ENCODE measurements at regions not wholly inside any gene's neighbourhood (a gene's known extent, or its start where the extent isn't known, plus 50 kb on each side); places are given as distances from the start of the nearest gene placed in this dataset.

DNA sequence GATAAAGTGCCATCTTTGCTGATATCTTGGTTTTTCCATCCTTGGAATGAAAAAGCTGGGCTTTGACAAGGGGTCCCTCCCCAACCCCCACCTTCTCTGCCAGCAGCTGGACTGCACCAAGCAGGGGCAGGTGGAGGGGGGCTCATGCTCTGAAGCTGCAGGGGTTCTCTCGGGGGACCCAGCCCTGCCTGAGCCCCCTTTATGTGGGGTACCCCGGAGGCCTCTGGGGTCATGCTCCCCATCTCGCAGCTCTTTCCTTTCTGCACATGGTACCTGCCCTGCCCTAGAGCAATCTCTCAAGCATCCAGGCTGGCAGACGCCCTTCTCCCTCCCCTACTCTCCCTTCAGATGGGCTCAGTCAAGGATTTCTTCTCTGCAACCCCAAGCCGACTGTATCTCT, 146.7 kb upstream of the PTPN1 start:
- in situ Hi-C loops (cut with HindIII; ENCODE audit: low pct_ligation_motif_present, low sequenced_read_pairs), result no loop called here
- H3K27ac ChIP-seq, result no peak overlapping the region
- no peaks in the 10 kb centered on the region for H3K36me3 ChIP-seq (replicated peaks)
- H3K27me3 ChIP-seq (replicated peaks), result no peaks in the 10 kb centered on the region
- TF ChIP-seq, protein P1, sequence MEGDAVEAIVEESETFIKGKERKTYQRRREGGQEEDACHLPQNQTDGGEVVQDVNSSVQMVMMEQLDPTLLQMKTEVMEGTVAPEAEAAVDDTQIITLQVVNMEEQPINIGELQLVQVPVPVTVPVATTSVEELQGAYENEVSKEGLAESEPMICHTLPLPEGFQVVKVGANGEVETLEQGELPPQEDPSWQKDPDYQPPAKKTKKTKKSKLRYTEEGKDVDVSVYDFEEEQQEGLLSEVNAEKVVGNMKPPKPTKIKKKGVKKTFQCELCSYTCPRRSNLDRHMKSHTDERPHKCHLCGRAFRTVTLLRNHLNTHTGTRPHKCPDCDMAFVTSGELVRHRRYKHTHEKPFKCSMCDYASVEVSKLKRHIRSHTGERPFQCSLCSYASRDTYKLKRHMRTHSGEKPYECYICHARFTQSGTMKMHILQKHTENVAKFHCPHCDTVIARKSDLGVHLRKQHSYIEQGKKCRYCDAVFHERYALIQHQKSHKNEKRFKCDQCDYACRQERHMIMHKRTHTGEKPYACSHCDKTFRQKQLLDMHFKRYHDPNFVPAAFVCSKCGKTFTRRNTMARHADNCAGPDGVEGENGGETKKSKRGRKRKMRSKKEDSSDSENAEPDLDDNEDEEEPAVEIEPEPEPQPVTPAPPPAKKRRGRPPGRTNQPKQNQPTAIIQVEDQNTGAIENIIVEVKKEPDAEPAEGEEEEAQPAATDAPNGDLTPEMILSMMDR (IDR thresholded peaks at IDR 0.05; ENCODE audit: low read depth, low read length, missing control alignments), result no peak
- no peak overlapping the region for H3K4me3 ChIP-seq (ENCODE audit: low read depth, low read length)
- no peak for DNase-seq

DNA sequence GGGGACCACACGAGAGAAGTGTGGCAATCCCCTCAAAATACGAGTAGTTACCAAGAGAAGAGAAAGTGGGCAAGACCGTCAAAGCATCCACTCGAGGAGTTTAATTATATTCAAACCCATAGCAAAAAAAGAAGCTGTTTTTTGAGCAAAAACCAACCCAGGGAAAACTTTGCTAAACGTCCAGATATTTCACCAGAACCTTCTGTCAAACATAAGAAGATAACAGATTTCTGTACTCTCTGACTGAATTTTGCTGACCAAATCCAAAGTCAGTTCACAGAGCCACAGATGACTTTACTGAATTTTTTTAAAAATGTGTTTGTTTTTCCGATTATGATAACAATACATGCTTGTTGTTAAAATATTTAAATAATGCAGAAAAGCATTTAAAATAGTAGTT, 145.6 kb upstream of the PTPN1 start:
- TF ChIP-seq, protein P1 (IDR thresholded peaks at IDR 0.05; ENCODE audit: low read depth, low read length, missing control alignments), result no peak
- Histone ChIP-seq H3K27ac (no peak overlapping the region), H3K36me3 (replicated peaks) (no peaks in the 10 kb centered on the region), H3K4me3 (ENCODE audit: low read depth, low read length) (no peak overlapping the region), H3K27me3 (replicated peaks) (no peaks in the 10 kb centered on the region)
- in situ Hi-C loops (cut with HindIII; ENCODE audit: low pct_ligation_motif_present, low sequenced_read_pairs), result no loop called here
- DNase-seq, result no peak

DNA sequence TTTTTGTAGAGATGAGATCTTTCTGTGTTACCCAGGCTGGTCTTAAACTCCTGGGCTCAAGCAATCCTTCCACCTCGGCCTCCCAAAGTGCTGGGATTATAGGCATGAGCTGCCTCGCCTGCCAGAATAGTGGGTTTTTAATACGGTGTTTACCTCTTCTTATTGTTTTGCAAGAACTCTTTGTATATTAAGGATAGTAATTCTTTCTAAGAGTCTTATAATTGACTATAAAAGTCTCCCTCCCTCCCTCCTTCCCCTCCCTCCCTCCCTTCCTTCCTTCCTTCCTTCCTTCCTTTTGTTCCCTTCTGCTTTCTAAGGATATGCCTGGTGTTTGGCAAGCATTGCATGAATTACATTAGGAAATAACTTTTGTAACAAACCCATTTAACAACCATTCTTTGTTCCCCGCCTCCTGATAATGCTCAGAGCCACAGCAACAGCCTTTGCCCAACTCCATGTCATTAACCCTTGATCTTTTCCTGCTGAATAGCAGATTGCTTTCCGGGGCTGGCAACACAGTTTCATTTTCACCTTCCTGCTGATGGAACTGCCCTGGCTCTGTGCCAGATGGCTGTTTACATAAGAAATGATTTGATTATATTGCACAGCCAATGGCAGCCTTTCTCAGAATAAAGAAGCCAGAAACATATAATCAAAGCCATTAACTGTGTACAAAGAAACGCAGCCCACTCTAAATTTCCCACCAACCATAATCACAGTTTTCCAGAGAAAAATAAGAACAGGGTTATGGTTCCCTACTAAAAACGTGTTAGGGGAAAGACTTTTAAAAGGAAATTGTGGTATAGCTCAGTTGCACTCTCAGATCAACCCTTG, 143.7 kb upstream of the PTPN1 start:
- Histone ChIP-seq H3K27ac (no peak overlapping the region), H3K36me3 (replicated peaks) (no peaks in the 10 kb centered on the region), H3K27me3 (replicated peaks) (no peaks in the 10 kb centered on the region), H3K4me3 (ENCODE audit: low read depth, low read length) (no peak overlapping the region)
- TF ChIP-seq, protein P1 (IDR thresholded peaks at IDR 0.05; ENCODE audit: low read depth, low read length, missing control alignments), result no peak
- DNase-seq, result peak; percentile 40
- in situ Hi-C loops (cut with HindIII; ENCODE audit: low pct_ligation_motif_present, low sequenced_read_pairs), result no loop called here

DNA sequence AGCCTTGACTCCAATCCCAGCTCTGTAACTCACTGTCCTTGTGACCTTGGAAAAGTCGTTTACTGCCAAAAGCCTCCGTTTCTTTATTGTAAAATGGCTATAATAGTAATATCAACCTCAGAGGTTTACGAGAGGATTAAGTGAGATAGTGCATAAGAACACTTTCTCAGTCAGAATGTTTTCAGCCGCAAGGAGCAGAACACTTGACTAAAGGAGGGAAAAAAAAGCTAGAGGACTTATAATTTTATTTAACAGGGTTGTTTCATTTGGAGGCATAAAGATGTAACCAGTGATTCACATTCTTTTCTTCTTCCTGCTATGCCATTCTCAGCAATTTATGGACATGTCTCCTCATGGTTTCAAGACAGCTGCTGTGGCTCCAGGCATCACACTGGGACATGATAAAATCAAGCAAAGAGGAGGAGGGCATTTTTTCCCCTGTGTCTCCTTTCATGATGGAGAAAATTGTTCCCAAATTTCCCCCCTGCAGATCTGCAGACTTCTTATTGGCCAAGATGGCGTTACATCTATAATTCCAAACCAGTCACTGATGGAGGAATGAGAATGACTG, 143.0 kb upstream of the PTPN1 start:
- in situ Hi-C loops (cut with HindIII; ENCODE audit: low pct_ligation_motif_present, low sequenced_read_pairs), result no loop called here
- TF ChIP-seq, protein P1 (IDR thresholded peaks at IDR 0.05; ENCODE audit: low read depth, low read length, missing control alignments), result no peak

DNA sequence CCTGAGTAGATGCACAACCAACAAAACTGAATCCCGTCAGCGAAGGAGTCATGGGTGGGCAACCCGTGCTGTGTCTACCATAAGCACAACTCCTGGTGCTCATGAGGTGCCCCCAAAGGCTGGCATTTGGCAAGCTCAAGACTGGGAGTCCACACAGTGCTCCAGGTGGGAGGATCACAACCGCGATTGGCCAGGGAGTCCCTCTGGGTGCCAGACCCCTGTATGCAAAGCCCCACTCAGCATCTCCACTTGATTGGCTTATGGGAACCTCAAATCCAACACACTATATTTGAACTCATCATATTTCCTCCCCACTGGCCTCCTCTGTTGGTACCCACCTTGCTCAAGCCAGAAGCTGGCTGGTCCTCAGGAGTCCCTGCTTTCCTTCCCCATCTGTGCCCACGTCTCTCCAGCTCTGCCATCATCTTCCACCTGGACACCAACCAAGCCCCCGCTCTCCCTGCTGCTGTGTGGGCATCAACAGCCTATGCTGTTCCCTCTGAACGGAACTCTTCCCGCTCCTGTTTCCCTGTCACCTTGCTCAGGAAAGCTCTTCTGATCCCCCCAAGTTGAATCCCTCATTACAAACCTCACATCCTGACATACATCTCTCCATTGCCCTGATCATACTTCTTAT, 142.3 kb upstream of the PTPN1 start:
- no peak for DNase-seq
- no peak overlapping the region for H3K4me3 ChIP-seq (ENCODE audit: low read depth, low read length)
- no peaks in the 10 kb centered on the region for H3K27me3 ChIP-seq (replicated peaks)
- TF ChIP-seq, protein P1 (IDR thresholded peaks at IDR 0.05; ENCODE audit: low read depth, low read length, missing control alignments), result no peak
- no peak overlapping the region for H3K27ac ChIP-seq
- in situ Hi-C loops (cut with HindIII; ENCODE audit: low pct_ligation_motif_present, low sequenced_read_pairs), result no loop called here
- H3K36me3 ChIP-seq (replicated peaks), result no peaks in the 10 kb centered on the region

More for the DNA sequence above, 143.0 kb upstream of the PTPN1 start:
- DNase-seq, result no peak
- H3K4me3 ChIP-seq (ENCODE audit: low read depth, low read length), result no peak overlapping the region
- no peaks in the 10 kb centered on the region for H3K27me3 ChIP-seq (replicated peaks)
- no peaks in the 10 kb centered on the region for H3K36me3 ChIP-seq (replicated peaks)
- no peak overlapping the region for H3K27ac ChIP-seq
